ENCODE measurements at regions not wholly inside any gene's neighbourhood (a gene's known extent, or its start where the extent isn't known, plus 50 kb on each side); places are given as distances from the start of the nearest gene placed in this dataset.
"Not testable (repeated sequence)": the region's sequence is repeated elsewhere in the genome, so short reads cannot be mapped to it uniquely, and the experiment has no call there.

DNA sequence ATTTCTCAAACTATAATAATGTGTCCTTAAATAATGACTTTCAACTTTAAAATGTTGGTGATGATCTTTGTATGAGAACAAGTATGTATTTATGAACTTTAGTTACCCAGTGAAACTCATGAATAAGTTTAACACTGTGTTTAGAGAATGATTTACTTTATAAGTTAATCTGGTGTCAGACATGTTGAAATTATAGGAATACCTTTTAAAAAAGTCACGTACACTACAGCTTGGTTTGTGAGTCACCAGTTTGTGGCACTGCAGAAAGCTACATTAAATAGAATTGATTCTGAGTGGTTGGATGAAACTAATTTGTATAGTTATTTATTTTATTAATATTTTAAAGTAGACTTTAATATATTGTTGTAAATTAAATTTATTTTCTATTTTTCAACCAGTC lies 1366.2 kb upstream of the PCDH20 start:
- DNase-seq, result no peak

DNA sequence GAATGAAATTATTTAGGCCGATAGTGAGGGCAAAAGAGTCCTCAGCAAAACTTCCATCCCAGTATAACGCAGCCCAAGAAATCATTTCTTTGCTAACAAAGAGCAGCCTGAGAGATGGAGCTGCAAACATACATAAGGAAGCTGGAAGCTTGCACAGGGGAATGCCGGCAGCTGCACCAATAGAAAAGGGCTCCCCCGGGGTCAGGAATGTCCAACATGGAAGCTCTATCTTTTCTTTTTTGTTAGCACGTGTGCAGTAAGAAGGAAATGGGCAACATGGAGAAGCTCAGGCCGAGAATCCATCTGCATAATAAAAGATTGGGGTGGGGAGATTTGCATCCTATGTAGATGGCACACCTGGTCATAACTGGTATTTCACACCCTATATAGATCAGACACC lies 1363.5 kb upstream of the PCDH20 start:
- no peak for DNase-seq

DNA sequence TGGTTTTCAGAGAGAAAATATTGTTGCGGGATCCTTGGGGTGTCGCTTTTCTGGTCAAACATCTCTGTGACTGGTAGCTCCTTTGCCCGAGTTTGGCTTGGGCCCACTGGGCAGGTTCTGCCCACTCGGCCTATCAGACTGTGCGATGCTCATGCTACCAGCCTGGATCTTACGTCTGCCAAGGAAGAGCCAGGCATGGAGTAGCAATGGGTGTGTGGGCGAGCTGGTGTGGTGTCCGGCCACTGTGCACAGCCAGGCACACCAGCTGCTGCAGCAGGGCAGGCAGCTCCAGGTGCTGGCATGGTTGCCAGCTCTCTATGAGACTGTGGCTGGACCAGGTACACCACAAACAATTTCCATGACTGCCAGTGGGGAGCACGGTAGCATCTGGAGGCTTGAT lies 1351.8 kb upstream of the PCDH20 start:
- DNase-seq, result no peak

DNA sequence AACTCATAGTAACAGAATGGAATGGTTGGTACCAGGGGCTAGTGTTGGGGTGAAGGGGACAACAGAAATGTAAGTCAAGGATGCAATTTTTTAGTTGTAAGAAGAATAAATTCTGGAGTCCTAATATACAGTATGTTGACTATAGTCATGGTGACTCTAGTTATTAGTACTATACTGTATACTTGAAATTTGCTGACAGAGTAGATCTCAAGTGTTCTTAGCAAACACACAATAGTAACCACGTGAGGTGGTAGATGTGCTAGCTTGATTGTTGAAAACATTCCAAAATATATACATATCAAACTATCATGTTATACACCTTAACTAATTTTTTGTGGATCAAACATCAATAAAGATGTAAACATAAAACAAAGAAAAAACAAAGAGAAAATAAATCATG lies 1345.1 kb upstream of the PCDH20 start:
- no peak for DNase-seq

DNA sequence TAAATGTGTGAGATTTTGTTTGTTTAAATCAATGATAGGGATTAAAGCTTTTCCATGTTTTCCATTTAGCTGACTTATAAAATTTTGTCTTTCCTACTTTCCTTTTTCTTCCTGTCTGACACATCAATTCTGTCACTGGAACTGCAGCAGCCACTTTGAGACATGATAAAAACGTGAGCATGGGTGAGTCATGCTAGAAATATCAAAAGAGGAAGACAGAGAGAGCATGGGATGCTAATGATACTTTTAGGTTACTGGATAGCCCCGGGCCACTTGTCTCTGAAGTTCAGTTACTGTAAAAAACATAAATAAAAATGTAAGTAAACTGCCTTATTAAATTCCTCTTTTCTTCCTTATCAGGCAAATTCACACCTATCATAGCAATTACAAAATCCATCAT lies 1332.0 kb upstream of the PCDH20 start:
- DNase-seq, result no peak

DNA sequence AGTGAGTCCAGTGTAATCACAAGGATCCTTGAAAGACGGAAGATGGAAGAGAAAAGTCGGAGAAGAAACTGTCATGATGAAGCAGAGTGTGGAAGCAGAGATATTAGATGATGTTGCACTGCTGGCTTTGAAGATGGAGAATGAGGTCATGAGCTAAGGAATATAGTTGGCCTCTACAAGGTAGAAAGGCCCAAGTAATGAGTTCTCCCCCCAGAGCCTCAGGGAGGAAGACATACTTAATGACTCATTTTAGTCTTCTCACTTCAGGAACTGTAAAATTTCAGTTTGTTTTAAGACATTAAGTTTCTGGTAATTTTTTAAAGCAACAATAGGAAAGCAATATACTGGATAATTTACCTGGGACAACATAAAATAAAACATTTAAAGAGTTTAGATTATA lies 1331.5 kb upstream of the PCDH20 start:
- DNase-seq, result no peak

DNA sequence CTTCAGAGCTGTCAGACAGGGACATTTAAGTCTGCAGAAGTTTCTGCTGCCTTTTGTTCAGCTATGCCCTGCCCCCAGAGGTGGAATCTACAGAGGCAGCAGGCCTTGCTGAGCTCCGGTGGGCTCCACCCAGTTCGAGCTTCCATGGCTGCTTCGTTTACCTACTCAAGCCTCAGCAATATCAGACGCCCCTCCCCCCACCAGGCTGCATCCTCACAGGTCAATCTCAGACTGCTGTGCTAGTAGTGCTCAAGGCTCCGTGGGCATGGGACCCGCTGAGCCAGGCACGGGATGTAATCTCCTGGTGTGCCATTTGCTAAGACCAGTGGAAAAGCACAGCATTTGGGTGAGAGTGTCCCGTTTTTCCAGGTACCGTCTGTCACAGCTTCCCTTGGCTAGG lies 1314.1 kb upstream of the PCDH20 start:
- not testable (repeated sequence) for DNase-seq

DNA sequence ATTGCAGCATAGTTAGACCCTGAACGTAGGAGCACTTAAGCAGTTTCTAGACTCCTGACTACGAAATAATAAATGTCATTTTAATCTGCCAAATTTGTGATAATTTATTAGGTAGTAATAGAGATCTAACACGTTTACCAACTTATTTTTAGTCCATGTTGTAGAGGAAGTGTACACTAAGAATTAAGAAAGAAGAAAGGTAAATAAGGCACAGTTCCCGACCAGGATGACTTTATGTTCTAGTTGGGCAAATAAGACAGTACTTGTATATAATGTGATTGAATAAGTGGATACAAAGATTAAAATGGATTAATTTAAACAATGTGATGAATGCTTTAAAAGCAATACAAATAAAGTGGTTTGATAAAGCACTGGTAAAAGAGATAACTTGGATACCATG lies 1306.2 kb upstream of the PCDH20 start:
- no peak for DNase-seq

DNA sequence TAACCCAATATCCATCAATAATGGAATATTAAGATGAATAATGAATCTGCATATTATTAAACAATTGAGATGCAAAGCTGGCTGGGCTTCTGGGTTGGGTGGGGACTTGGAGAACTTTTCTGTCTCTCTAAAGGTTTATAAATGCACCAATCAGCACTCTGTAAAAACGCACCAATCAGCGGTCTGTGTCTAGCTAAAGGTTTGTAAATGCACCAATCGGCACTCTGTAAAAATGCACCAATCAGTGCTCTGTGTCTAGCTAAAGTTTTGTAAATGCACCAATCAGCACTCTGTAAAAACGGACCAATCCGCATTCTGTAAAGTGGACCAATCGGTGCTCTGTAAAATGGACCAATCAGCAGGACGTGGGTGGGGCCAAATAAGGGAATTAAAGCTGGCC lies 1296.3 kb upstream of the PCDH20 start:
- not testable (repeated sequence) for DNase-seq

DNA sequence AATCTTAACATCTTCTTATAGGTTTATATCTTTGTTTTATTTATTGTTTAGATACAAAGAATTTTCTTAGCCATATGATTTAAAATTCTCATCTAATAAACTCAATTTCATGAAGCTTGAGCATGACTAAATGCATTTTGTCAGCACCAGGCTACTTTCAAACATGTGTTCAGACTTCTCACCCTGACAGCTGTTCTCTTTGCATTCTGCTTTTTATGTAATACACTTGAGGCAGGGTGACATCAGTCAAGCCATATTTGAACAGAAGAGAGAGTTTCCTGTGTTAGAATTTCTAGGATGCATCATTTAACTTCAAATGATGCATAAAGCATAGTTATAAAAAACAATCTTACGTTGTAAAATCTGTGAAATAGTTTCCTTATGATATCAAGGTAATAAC lies 1295.1 kb upstream of the PCDH20 start:
- no peak for DNase-seq

DNA sequence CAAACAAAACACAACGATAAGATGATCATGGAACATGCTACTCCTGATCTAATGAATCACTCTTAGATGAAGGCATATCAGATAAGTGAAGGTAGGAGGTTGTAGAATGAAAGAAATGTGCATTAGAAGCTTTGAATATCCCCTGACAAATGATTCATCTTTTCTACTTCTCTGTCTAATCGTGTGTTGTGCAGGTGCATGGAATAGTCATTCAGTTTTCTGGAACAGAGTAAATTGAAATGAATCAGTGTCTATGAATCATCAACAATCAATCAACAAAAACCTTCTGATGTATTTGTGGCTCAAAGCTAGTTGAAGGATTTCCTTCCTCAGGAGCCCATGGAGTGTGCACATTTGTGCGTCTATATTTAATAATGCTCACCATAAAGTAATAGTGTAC lies 1290.4 kb upstream of the PCDH20 start:
- no peak for DNase-seq

DNA sequence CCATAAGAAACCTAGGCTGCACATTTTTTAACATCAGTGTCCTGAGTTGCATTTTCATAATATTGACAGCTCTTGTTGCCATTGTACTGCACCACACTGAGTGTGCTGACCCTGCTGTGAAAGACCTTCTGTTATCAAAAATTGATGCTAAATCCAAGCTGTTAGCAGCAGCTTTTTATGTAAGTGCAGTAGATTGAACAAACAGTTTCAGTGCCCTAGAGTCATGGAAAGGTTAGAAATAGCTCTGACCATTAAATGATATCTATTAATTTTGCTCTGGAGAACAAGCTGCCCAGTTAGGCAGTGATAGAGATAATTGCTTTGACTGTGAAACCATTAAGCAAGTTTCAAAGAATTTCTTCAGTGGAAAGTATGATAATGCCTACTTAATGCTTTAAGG lies 1289.2 kb upstream of the PCDH20 start:
- DNase-seq, result no peak

DNA sequence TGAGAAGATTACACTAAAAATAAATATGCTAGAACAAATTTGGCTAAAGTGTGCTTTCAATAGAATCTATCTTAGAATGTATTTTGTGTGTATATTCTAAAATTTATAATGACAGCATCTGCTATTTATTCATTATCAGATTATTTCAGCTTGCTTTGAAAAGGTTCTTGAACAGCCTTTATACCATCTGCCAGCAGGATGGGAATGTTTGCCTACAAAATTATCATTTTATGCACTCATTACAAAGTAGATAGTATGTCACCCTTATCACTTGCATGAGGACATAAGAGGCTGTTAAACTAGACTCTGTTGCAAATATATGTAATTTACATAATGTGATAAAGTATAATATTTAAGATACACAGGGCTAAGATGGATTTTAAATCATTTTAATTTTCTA lies 1286.9 kb upstream of the PCDH20 start:
- DNase-seq, result no peak

DNA sequence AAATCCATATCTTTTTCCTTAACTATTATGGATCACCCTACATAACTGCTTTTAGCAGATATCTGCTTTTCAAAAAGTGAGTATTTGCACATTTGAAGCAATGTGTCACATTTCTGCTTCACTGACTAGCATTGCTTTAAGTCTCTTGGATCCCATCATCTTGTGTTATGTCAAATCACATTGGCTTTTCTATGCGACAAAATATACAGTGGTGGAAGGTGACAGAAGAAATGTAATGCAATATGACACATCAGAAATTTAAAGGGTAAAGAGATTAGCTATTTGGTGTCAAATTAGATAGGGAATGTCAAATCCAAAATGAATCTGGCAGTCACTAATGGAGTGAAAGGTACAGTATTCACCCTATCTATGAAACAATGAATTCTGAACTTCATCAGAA lies 1282.1 kb upstream of the PCDH20 start:
- no peak for DNase-seq

DNA sequence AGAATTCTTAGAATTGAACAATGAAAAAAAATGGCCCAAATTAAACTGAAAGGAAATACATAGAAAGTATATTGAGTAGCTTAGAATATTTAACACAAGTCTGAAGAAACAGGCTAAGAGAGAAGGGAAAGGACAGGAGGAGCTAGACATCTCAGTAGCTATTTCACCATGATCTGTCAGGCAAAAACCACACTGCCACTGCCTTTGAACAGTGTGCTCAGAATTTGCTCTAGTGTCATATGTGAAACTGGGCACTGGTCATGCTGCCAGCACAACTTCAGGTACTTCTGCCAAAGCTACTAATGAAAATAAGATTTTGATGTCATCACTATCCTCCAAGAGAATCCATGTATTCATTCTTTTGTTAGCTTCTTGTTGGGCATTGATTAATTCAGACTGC lies 1280.8 kb upstream of the PCDH20 start:
- DNase-seq, result no peak

DNA sequence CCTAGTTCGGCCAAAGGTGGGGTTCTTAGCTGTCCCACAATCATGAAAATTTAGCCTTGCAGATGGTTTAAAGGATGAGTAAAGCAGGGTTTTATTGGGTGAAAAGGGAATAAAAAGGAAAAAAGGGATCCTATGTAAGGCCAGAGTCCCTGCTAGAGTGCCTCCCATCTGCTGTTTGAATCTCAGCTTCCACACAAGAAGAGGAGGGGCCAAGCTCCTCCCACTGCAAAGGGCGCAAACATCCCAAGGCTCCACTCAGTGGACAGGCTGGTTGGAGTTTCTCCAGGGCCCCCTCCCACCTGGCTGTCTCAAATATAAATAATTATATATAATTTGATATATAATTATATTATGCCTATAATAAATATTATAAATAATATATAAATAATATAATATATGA lies 1272.1 kb upstream of the PCDH20 start:
- no peak for DNase-seq

DNA sequence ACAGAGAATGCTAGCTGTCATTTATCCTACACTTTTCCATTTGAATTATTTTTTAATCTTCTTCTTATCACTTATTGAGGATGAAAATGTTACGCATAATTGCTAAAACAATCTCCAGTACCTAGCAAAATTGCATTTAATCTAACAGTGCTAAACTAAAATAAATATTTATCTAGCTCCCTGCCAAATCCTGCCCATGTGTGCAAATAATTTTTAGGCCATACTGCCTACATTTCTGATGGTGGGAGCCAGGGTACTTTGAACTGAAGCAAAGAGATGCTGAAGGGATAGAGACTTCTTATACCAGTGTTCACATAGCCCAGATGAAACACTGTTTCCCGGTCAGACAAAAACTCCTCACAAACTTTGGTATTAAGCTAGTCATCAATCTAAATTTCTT lies 1268.7 kb upstream of the PCDH20 start:
- no peak for DNase-seq

DNA sequence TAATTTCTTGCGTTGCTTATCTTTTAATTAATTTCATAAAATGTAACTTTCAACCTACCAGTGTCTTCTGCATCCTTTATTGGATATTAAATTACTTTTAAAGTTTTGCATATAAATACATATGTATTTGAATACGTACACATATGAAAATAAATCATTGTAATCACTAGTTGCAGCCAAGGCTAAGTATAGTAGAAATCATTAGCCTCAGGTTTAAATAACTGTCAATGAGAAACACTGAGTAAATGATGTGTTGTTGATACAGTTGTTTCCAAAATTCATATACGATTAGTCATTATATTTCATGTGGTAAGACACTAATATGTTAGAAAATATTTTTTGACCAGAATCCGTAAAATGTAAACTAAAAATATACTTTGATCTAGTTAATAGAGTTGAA lies 1267.1 kb upstream of the PCDH20 start:
- no peak for DNase-seq

DNA sequence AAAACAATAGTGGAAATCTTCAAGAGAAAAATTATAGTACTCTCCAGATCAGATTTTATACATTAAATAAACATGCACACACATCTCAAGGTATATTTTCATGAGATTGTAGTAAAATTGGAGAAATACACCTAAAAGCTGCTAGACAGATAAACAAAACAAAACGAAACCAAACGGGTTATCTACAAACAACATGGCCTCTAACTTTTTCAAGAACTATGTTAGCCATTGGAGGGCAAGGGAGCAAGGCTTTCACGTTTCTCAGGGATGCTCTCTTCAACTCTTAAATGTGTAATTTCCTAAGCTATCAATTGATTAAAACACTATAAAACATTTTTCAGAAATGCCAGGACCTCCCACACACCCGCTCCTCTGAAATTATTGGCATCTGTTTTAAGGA lies 1262.4 kb upstream of the PCDH20 start:
- no peak for DNase-seq

DNA sequence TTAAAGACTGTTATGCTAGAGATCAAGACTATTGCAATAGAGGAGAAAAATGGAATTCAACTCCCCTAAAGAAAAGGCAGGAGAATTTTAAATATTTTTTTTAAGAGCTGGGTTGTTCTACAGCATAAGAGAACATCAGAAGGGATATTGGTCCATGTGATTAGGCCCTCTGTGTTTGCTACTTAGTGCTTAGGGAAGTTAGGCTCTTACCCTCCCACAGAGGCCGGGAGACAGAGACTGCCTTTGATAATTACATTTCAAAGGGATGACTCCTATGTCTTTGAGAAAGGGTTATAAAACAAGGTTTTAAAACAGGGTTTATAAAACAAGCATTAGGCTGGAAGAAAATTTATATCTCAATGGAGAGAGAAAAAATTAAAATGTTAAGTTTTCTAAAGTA lies 1248.1 kb upstream of the PCDH20 start:
- no peak for DNase-seq

DNA sequence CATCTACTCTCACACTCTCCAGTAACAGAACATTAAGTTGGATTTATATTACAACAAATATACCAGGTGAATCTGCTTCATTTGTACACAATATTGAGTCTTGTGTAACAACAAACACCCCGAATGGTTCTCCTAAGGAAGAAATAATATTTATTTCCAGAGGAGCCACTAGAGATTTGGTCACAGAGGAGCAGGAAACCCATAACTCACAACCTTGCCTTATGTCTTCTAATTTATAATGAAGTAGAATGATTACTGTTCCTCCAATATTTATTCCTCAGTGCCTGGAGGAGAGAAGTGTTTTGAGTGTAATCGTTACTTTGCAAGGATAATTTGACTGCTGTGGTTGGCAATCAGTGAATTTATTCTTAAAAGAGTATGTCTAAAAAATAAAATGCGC lies 1243.7 kb upstream of the PCDH20 start:
- no peak for DNase-seq

DNA sequence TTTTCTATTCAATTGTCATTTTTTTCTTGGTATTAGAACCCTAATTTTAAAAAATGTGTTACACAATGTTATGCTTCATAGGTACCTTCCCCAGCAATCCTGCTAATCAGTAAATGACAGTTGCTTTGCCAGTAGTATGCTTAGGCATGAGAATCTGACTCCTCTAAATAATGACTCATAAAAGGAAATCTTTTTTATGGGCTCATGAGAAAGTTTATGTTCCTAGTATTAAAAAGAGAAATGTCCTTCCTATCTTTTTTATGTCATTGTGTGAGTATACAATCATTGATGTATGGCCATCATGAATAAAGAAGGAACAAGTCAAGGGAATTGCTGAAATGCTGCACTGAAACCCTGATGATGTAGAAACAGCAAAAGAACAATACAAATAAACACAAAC lies 1237.7 kb upstream of the PCDH20 start:
- no peak for DNase-seq

DNA sequence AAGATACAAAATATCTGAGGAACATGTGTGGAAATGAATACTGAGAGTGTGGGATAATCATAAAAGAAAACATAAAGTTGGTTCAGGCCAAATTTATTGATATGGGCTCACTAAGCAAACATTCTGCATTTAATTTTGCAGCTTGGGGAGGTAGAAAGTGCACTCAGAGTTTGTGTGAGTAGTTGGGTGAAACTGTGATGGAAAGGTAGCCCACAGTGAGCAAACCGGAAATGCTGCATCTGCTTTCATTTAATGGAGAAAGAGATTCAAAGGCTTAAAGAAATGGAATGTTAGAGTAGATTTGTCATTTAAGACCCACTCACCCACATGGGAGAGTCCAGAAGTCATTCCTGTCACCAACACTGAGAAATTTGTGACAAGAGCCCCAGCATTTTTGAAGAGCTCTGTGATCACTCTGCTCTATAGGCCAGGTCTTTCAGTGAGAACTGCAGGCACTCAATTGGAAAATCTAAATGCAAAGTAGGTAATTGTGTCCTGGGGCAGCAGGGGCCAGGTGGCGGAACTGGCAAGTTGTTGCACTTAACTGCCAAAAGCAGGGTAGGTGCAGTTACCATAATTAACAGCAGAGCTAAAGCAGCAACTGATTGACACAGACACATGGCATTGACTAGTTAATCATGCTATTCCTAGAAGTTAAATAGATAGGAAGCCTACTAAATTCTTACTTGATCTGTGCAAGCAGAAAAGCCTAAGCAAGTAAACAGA lies 1228.3 kb upstream of the PCDH20 start:
- no peak for DNase-seq

DNA sequence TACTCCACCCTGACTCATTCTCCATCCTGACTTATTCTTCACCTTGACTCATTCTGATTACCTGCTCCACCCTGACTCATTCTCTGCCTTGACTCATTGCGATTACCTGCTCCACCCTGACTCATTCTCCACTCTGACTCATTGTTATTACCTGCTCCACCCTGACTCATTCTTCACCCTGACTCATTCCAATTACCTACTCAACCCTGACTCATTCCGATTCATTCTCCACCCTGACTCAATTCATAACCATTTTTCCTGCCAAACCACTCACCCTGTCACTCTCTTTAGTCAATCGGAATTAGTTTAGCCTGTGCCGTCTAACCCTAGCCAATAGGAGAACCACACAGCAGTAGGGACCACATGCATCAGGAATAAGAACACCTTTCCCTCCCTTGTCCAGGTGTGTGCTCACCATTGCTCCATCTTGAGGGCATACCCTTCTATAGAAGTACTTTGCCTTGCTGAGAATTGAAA lies 1227.4 kb upstream of the PCDH20 start:
- DNase-seq, result no peak

DNA sequence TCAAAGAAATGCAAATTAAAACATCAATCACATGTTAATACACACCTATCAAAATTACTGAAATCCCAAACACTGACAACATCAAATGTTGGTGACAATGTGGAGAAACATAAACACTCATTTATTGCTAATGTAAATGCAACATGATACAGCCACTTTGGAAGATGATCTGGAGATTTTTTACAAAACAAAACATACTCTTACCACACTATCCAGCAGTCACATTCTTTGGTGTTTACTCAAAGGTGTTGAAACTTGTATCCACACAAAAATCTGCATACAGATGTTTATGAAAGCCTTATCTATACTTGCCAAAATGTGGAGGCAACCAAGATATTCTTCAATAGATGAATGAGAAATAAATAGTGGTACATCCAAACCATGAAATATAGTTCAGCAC lies 1219.5 kb upstream of the PCDH20 start:
- DNase-seq, result no peak

DNA sequence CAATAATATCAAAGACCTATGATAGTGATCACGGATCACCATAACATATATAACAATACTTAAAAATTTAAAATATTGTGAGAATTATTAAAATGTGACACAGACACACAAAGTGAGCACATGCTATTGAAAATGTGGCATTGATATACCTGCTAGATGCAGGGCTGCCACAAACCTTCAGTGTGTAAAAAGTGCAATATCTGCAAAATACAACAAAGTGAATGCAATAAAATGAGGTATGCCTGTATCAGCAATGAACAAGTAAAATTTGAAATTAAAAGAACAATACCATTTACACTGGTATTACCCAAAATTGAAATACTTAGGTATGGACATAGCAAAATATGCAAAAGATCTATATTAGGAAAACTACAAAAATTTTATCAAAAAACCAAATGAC lies 1217.8 kb upstream of the PCDH20 start:
- DNase-seq, result no peak
